MM.1S (cell line): ENCODE measurements at regions not wholly inside any gene's neighbourhood (a gene's known extent, or its start where the extent isn't known, plus 50 kb on each side); places are given as distances from the start of the nearest gene placed in this dataset.

ENCODE experiments used
- DNase-seq: peaks from one replicate; pipeline ENCODE4 v3.0.0-alpha.2; 2015
- H2AFZ ChIP-seq: fragments of 300-600 bp; sonication (generic); 2 replicates; pipeline ENCODE4 v1.6.0; 2016; ENCODE audit warnings: antibody characterized with exemption, low read length
- H3F3A ChIP-seq: fragments of 300-600 bp; sonication (generic); 2 replicates; pipeline ENCODE4 v1.6.1; 2016; ENCODE audit warnings: mild to moderate bottlenecking, antibody characterized with exemption, low read length, moderate library complexity, mixed read lengths; ENCODE audit not compliant: insufficient read depth
- H3K27ac ChIP-seq: fragments of 300-600 bp; sonication (generic); 2 replicates; pipeline ENCODE4 v1.5.1; 2016; ENCODE audit warnings: mild to moderate bottlenecking, low read length
- H3K27me3 ChIP-seq: fragments of 300-600 bp; sonication (generic); replicated peaks from 2 replicates; pipeline ENCODE4 v1.6.0; 2016; ENCODE audit warnings: low read length; ENCODE audit not compliant: insufficient read depth
- H3K36me3 ChIP-seq: fragments of 300-600 bp; sonication (generic); replicated peaks from 2 replicates; pipeline ENCODE4 v1.6.1; 2016; ENCODE audit warnings: mild to moderate bottlenecking, low read length, mixed read lengths; ENCODE audit not compliant: insufficient read depth
- H3K4me1 ChIP-seq: fragments of 300-600 bp; sonication (generic); 2 replicates; pipeline ENCODE4 v1.6.1; 2016; ENCODE audit warnings: low read length, mixed read lengths
- H3K4me2 ChIP-seq: fragments of 300-600 bp; sonication (generic); 2 replicates; pipeline ENCODE4 v1.6.0; 2016; ENCODE audit warnings: low read depth, low read length
- H3K4me3 ChIP-seq: fragments of 300-600 bp; sonication (generic); 2 replicates; pipeline ENCODE4 v1.5.1; 2016; ENCODE audit warnings: low read length, mixed read lengths
- H3K79me2 ChIP-seq: fragments of 300-600 bp; sonication (generic); 2 replicates; pipeline ENCODE4 v1.6.1; 2016; ENCODE audit warnings: mixed run types, low read length, mixed read lengths
- H3K9ac ChIP-seq: fragments of 300-600 bp; sonication (generic); 2 replicates; pipeline ENCODE4 v1.6.1; 2016; ENCODE audit warnings: low read length, mixed read lengths
- H3K9me2 ChIP-seq: fragments of 300-600 bp; sonication (generic); replicated peaks from 2 replicates; pipeline ENCODE4 v1.6.1; 2016; ENCODE audit warnings: mild to moderate bottlenecking, low read length, mixed read lengths; ENCODE audit not compliant: insufficient read depth
- H3K9me3 ChIP-seq: fragments of 300-600 bp; sonication (generic); replicated peaks from 2 replicates; pipeline ENCODE4 v1.6.1; 2016; ENCODE audit warnings: mild to moderate bottlenecking, low read length, mixed read lengths; ENCODE audit not compliant: insufficient read depth
- H4K20me1 ChIP-seq: fragments of 300-600 bp; sonication (generic); 2 replicates; pipeline ENCODE4 v1.6.1; 2016; ENCODE audit warnings: mild to moderate bottlenecking, low read length, moderate library complexity, mixed read lengths; ENCODE audit not compliant: insufficient read depth
- CTCF ChIP-seq: fragments of 300-600 bp; sonication (generic); IDR thresholded peaks from 2 replicates; pipeline ENCODE4 v1.5.1; 2016; ENCODE audit warnings: antibody characterized with exemption, low read length, mixed read lengths
- EZH2 ChIP-seq: fragments of 300-600 bp; sonication (generic); optimal IDR thresholded peaks from 2 replicates; pipeline ENCODE3; 2017; ENCODE audit warnings: low read depth, mild to moderate bottlenecking, antibody characterized with exemption, low read length, mixed read lengths
- EZH2phosphoT487 ChIP-seq: fragments of 300-600 bp; sonication (generic); IDR thresholded peaks from 2 replicates; pipeline ENCODE4 v1.6.1; 2018; ENCODE audit warnings: antibody characterized with exemption, low read length

DNA sequence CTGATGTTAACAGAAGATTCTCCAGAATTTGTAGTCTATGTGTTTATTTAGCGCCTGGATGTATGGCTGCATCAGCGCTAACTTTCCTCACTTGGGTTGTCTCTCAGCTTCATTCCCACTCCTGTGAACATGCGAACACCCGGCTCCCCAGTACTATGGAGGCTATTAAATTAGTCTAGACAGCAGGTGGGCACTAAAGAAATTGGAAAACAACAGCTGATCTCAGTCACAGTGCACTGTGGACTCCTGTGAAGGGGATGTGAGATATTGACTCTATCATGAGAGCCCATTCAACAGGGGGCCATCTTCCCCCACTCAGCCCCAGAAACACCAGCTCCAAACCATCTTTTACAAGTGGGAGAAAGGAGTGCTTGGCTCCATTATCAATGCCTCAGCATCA, 471.0 kb downstream of the KDM4C start:
- no peaks in the 10 kb centered on the region for H3K4me1 ChIP-seq
- DNase-seq, result no peak

GRCh38 chr9:7227951-7228350, 470.2 kb downstream of the KDM4C start:
- H3K4me3 ChIP-seq, result no peak overlapping the region
- H3K9me3 ChIP-seq, result no peaks in the 10 kb centered on the region
- no peak overlapping the region for H2AFZ ChIP-seq
- H3K27me3 ChIP-seq, result no peaks in the 10 kb centered on the region
- no peaks in the 10 kb centered on the region for H3K9me2 ChIP-seq
- no peak overlapping the region for H3K9ac ChIP-seq
- DNase-seq, result no peak
- no peaks in the 10 kb centered on the region for H3F3A ChIP-seq
- no peaks in the 10 kb centered on the region for H3K36me3 ChIP-seq
- no peaks in the 10 kb centered on the region for H4K20me1 ChIP-seq
- H3K4me1 ChIP-seq, result no peaks in the 10 kb centered on the region
- no peak overlapping the region for H3K4me2 ChIP-seq
- H3K79me2 ChIP-seq, result no peaks in the 10 kb centered on the region
- H3K27ac ChIP-seq, result no peak overlapping the region
- no peak for TF ChIP-seq EZH2
- TF ChIP-seq EZH2phosphoT487, result no peak
- no peak for TF ChIP-seq CTCF

More for the DNA sequence above, 471.0 kb downstream of the KDM4C start:
- no peaks in the 10 kb centered on the region for H3F3A ChIP-seq
- no peaks in the 10 kb centered on the region for H4K20me1 ChIP-seq
- H3K9ac ChIP-seq, result no peak overlapping the region
- TF ChIP-seq EZH2 (no peak), EZH2phosphoT487 (no peak), CTCF (no peak)
- H3K79me2 ChIP-seq, result no peaks in the 10 kb centered on the region
- no peak overlapping the region for H3K4me3 ChIP-seq
- no peaks in the 10 kb centered on the region for H3K36me3 ChIP-seq
- H3K9me3 ChIP-seq, result no peaks in the 10 kb centered on the region
- no peak overlapping the region for H3K4me2 ChIP-seq
- no peak overlapping the region for H3K27ac ChIP-seq
- no peaks in the 10 kb centered on the region for H3K9me2 ChIP-seq
- H3K27me3 ChIP-seq, result no peaks in the 10 kb centered on the region
- H2AFZ ChIP-seq, result no peak overlapping the region

GRCh38 chr9:7226007-7226640, 468.4 kb downstream of the KDM4C start:
- H3K9me3 ChIP-seq, result no peaks in the 10 kb centered on the region
- H3K79me2 ChIP-seq, result no peaks in the 10 kb centered on the region
- no peaks in the 10 kb centered on the region for H4K20me1 ChIP-seq
- no peak overlapping the region for H3K4me3 ChIP-seq
- no peaks in the 10 kb centered on the region for H3K4me1 ChIP-seq
- no peaks in the 10 kb centered on the region for H3K27me3 ChIP-seq
- no peak overlapping the region for H3K27ac ChIP-seq
- no peak for DNase-seq
- no peaks in the 10 kb centered on the region for H3F3A ChIP-seq
- TF ChIP-seq CTCF (no peak), EZH2phosphoT487 (no peak), EZH2 (no peak)
- H3K4me2 ChIP-seq, result no peak overlapping the region
- H3K9ac ChIP-seq, result no peak overlapping the region
- H3K9me2 ChIP-seq, result no peaks in the 10 kb centered on the region
- no peaks in the 10 kb centered on the region for H3K36me3 ChIP-seq
- no peak overlapping the region for H2AFZ ChIP-seq
